ENCODE measurements at regions not wholly inside any gene's neighbourhood (a gene's known extent, or its start where the extent isn't known, plus 50 kb on each side); places are given as distances from the start of the nearest gene placed in this dataset.

- BruUV-seq (replicated peaks), result no TSS peak
- POLR2A ChIA-PET, result no interaction called here
- CTCF ChIA-PET (ENCODE audit: low intra/inter-chr PET ratio), result no interaction called here
- no peak overlapping the region for H3K9ac ChIP-seq (ENCODE audit: insufficient read depth in 1 of 2, low read depth in 2 of 2, low read length in 2 of 2)
- no peaks in the 10 kb centered on the region for H4K20me1 ChIP-seq (replicated peaks; ENCODE audit: control insufficient read depth, insufficient read depth, low read length)
- H3K27ac ChIP-seq (ENCODE audit: extremely low read depth, low read depth, low read length), result no peak overlapping the region
- ATAC-seq (no peak), FAIRE-seq (no peak), DNase-seq (ENCODE audit: extremely low read depth in 1 of 4, low spot score in 3 of 4) (no peak)
- no peak overlapping the region for H3K4me3 ChIP-seq
- intact Hi-C loops (cut with micrococcal nuclease) (loop anchor here (5.0 kb wide), 1 partner anchor 449 kb away; no protein-coding TSS in a partner anchor), in situ Hi-C loops (cut with MboI) (no loop called here)
- WGBS (ENCODE audit: insufficient coverage, low coverage, missing lambda C conversion rate), result 0% methylated on average over 3 of the region's 3 CpGs
- no peak for TF ChIP-seq CBX3 (IDR thresholded peaks at IDR 0.05; ENCODE audit: borderline replicate concordance in 1 of 2, low read length in 2 of 2)
- TF ChIP-seq STAT6 (CRISPR knock-in tag; IDR thresholded peaks at IDR 0.05), result no peak
- no peak for TF ChIP-seq JUNB (CRISPR knock-in tag; conservative IDR thresholded peaks at IDR 0.05)
- TF ChIP-seq ESRRB (CRISPR knock-in tag; IDR thresholded peaks at IDR 0.05; ENCODE audit: borderline replicate concordance), result no peak
- TF ChIP-seq ZNF639 (CRISPR knock-in tag; conservative IDR thresholded peaks at IDR 0.05 in 1 of 2, IDR thresholded peaks at IDR 0.05 in 1 of 2), result no peak
- no peak for TF ChIP-seq TSHZ1 (CRISPR knock-in tag; IDR thresholded peaks at IDR 0.05)
- no peak for TF ChIP-seq TCF3 (CRISPR knock-in tag; IDR thresholded peaks at IDR 0.05)
- no peak for TF ChIP-seq GATA2 (CRISPR knock-in tag; IDR thresholded peaks at IDR 0.05)
- TF ChIP-seq CHD2 (IDR thresholded peaks at IDR 0.05; ENCODE audit: low read depth, low read length), result no peak
- no peak for TF ChIP-seq NFYB (IDR thresholded peaks at IDR 0.05; ENCODE audit: extremely low read depth, insufficient read length)
- TF ChIP-seq ZNF75A (CRISPR knock-in tag; IDR thresholded peaks at IDR 0.05), result no peak
- TF ChIP-seq, protein P1, sequence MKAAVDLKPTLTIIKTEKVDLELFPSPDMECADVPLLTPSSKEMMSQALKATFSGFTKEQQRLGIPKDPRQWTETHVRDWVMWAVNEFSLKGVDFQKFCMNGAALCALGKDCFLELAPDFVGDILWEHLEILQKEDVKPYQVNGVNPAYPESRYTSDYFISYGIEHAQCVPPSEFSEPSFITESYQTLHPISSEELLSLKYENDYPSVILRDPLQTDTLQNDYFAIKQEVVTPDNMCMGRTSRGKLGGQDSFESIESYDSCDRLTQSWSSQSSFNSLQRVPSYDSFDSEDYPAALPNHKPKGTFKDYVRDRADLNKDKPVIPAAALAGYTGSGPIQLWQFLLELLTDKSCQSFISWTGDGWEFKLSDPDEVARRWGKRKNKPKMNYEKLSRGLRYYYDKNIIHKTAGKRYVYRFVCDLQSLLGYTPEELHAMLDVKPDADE (conservative IDR thresholded peaks at IDR 0.05; ENCODE audit: control insufficient read depth, low read depth, low read length), result no peak
- H3K4me2 ChIP-seq (ENCODE audit: insufficient read depth, low read length), result no peak overlapping the region
- H3K9me1 ChIP-seq (ENCODE audit: control insufficient read depth, insufficient read depth, low read length), result no peaks in the 10 kb centered on the region
- H3K9me3 ChIP-seq (replicated peaks; ENCODE audit: control insufficient read depth, insufficient read depth, low read depth, low read length), result no peaks in the 10 kb centered on the region
- H3K27me3 ChIP-seq (ENCODE audit: control insufficient read depth in 2 of 2, insufficient read depth in 2 of 2, low read length in 2 of 2), result no peaks in the 10 kb centered on the region
- no peaks in the 10 kb centered on the region for H3K4me1 ChIP-seq (replicated peaks in 1 of 2; ENCODE audit: control insufficient read depth in 2 of 2, insufficient read depth in 2 of 2, low read length in 2 of 2)
- H3K79me2 ChIP-seq (ENCODE audit: control insufficient read depth, insufficient read depth, low read length), result no peaks in the 10 kb centered on the region
- no peaks in the 10 kb centered on the region for H3K36me3 ChIP-seq (ENCODE audit: control insufficient read depth, insufficient read depth, low read length)
- H2AFZ ChIP-seq (ENCODE audit: low read depth, low read length), result no peak overlapping the region
These were observed 413.2 kb downstream of the FGF13 start for GRCh38 chrX:138298268-138298667.

Measured in K562 (cell line).